ENCODE measurements at regions not wholly inside any gene's neighbourhood (a gene's known extent, or its start where the extent isn't known, plus 50 kb on each side); places are given as distances from the start of the nearest gene placed in this dataset.

- no peak for FAIRE-seq
These were observed 50.0 kb upstream of the RPL38 start for GRCh38 chr17:74153456-74153810.

More at GRCh38 chr17:74153456-74153810, 50.0 kb upstream of the RPL38 start:
- DNase-seq (ENCODE audit: insufficient read length, low spot score): no peak
- TF ChIP-seq CTCF (IDR thresholded peaks at IDR 0.05; ENCODE audit: insufficient read depth, missing control alignments): no peak
